A673 (cell line): ENCODE measurements at regions not wholly inside any gene's neighbourhood (a gene's known extent, or its start where the extent isn't known, plus 50 kb on each side); places are given as distances from the start of the nearest gene placed in this dataset.

Experiments used
- CTCF ChIP-seq: fragments of 300-800, 200-600 bp; sonication (generic); conservative IDR thresholded peaks from 2 replicates; pipeline ENCODE4 v1.5.1; 2017; ENCODE audit warnings: low read depth, mild to moderate bottlenecking, antibody characterized with exemption, low read length, moderate library complexity, mixed read lengths
- EZH2 ChIP-seq: fragments of 200-600 bp; sonication (generic); IDR thresholded peaks from 2 replicates; pipeline ENCODE4 v1.6.1; 2017; ENCODE audit warnings: borderline replicate concordance, low read depth, mild to moderate bottlenecking, mixed read lengths, antibody characterized with exemption, low read length; ENCODE audit not compliant: poor library complexity, severe bottlenecking

GRCh38 chr9:80789831-80790230 is 899.5 kb downstream of the TLE1 start:
- TF ChIP-seq CTCF (no peak), EZH2 (no peak)
